Thymus (tissue), 11 donors: ENCODE measurements at regions not wholly inside any gene's neighbourhood (a gene's known extent, or its start where the extent isn't known, plus 50 kb on each side); places are given as distances from the start of the nearest gene placed in this dataset.
"Not testable (repeated sequence)": the region's sequence is repeated elsewhere in the genome, so short reads cannot be mapped to it uniquely, and the experiment has no call there.

Experiments used
- DNase-seq, 9 donors: peaks; one replicate each; pipeline ENCODE4 v3.0.0-alpha.2; 2013; ENCODE audit warnings: low spot score in 9 of 9, low read depth in 6 of 9, missing footprints in 1 of 9
- H3K27ac ChIP-seq, 2 donors: one replicate each; pipeline ENCODE4 v1.5.1; 2013; ENCODE audit warnings: control low read depth in 1 of 2, low read depth in 1 of 2, low read length in 1 of 2, mild to moderate bottlenecking in 1 of 2, moderate library complexity in 1 of 2
- H3K27me3 ChIP-seq, 2 donors: one replicate each; pipeline ENCODE4 v1.5.1; 2013; ENCODE audit warnings: low read length in 1 of 2; ENCODE audit not compliant: control insufficient read depth in 2 of 2, insufficient read depth in 1 of 2
- H3K36me3 ChIP-seq, 2 donors: one replicate each; pipeline ENCODE4 v1.5.1; 2013; ENCODE audit warnings: low read length in 1 of 2, mild to moderate bottlenecking in 1 of 2, moderate library complexity in 1 of 2; ENCODE audit not compliant: control insufficient read depth in 2 of 2, insufficient read depth in 2 of 2
- H3K4me1 ChIP-seq, 2 donors: one replicate each; pipeline ENCODE4 v1.5.1; 2013; ENCODE audit warnings: low read length in 2 of 2; ENCODE audit not compliant: control insufficient read depth in 2 of 2, insufficient read depth in 2 of 2
- H3K4me3 ChIP-seq, 2 donors: one replicate each; pipeline ENCODE4 v1.5.1; 2013; ENCODE audit warnings: low read length in 2 of 2, control low read depth in 1 of 2, mild to moderate bottlenecking in 1 of 2
- H3K9me3 ChIP-seq, 2 donors: one replicate each; pipeline ENCODE4 v1.5.1; 2013; ENCODE audit warnings: low read length in 1 of 2, mild to moderate bottlenecking in 1 of 2; ENCODE audit not compliant: control insufficient read depth in 2 of 2, insufficient read depth in 1 of 2
- WGBS: extraction: QIAGEN DNeasy Blood & Tissue Kit; methylation state at CpG from one replicate; pipeline ENCODE4 v1.1.7; 2013; 5-methylcytosine and 5-hydroxymethylcytosine counted together
- donor health status: healthy.

- Histone ChIP-seq H3K36me3 (no peaks in the 10 kb centered on the region), H3K4me3 (no peak overlapping the region), H3K27ac (no peak overlapping the region), H3K4me1 (no peaks in the 10 kb centered on the region), H3K9me3 (no peaks in the 10 kb centered on the region), H3K27me3 (no peaks in the 10 kb centered on the region)
- peak in 1 of 9 donors; percentile 4 for DNase-seq
- WGBS: 79% methylated on average over 4 of the region's 4 CpGs
Observed at GRCh38 chr12:32988982-32989381, 92.4 kb upstream of the PKP2 start.

DNA sequence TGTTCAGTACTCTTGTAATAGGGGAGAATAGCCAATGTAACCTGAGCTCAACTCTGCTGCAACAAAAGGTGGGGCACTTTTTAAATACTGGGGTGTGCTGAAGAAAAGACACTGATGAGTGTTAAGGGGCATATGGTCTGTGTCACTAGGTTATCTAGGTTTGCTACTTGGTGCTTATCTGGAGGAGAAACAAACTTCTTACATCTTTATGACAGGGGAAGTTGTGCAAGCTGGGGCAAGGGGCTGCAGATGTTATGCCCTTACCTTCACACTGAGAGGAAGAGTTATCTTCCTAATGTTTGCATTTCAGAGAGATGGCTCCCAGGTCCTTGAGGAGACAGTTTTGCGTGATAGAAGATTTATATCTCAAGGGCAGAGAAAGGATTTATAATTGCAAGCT lies 90.9 kb upstream of the PKP2 start:
- no peaks in the 10 kb centered on the region for H3K36me3 ChIP-seq
- no peaks in the 10 kb centered on the region for H3K27me3 ChIP-seq
- H3K4me3 ChIP-seq: no peak overlapping the region
- no peak for DNase-seq
- H3K4me1 ChIP-seq: no peaks in the 10 kb centered on the region
- no peaks in the 10 kb centered on the region for H3K9me3 ChIP-seq
- WGBS: 75% methylated on average over 1 of the region's 1 CpG
- H3K27ac ChIP-seq: no peak overlapping the region

GRCh38 chr12:32983968-32984367 lies 87.4 kb upstream of the PKP2 start:
- DNase-seq: no peak
- H3K27ac ChIP-seq: no peak overlapping the region
- no peaks in the 10 kb centered on the region for H3K9me3 ChIP-seq
- H3K4me3 ChIP-seq: no peak overlapping the region
- H3K4me1 ChIP-seq: no peaks in the 10 kb centered on the region
- 73% methylated on average over 4 of the region's 4 CpGs for WGBS
- H3K36me3 ChIP-seq: no peaks in the 10 kb centered on the region
- H3K27me3 ChIP-seq: no peaks in the 10 kb centered on the region

- H3K27ac ChIP-seq: no peak overlapping the region
- H3K36me3 ChIP-seq: no peaks in the 10 kb centered on the region
- no peak overlapping the region for H3K4me3 ChIP-seq
- H3K4me1 ChIP-seq: no peaks in the 10 kb centered on the region
- 36% methylated on average over 10 of the region's 10 CpGs for WGBS
- DNase-seq: no peak
- H3K27me3 ChIP-seq: no peaks in the 10 kb centered on the region
- H3K9me3 ChIP-seq: no peaks in the 10 kb centered on the region
Observed at GRCh38 chr12:32983332-32983731, 86.8 kb upstream of the PKP2 start.

- H3K4me3 ChIP-seq: no peak overlapping the region
Observed at GRCh38 chr12:32981139-32981538, 84.6 kb upstream of the PKP2 start.

GRCh38 chr12:32975122-32975521 lies 78.5 kb upstream of the PKP2 start:
- Histone ChIP-seq H3K4me1 (no peaks in the 10 kb centered on the region), H3K27ac (no peak overlapping the region), H3K9me3 (no peaks in the 10 kb centered on the region), H3K36me3 (no peaks in the 10 kb centered on the region), H3K4me3 (no peak overlapping the region), H3K27me3 (no peaks in the 10 kb centered on the region)
- DNase-seq: no peak
- WGBS: 92% methylated on average over 3 of the region's 3 CpGs

More at GRCh38 chr12:32981139-32981538, 84.6 kb upstream of the PKP2 start:
- no peaks in the 10 kb centered on the region for H3K36me3 ChIP-seq
- H3K9me3 ChIP-seq: no peaks in the 10 kb centered on the region
- no peaks in the 10 kb centered on the region for H3K4me1 ChIP-seq
- DNase-seq: no peak
- 87% methylated on average over 4 of the region's 4 CpGs for WGBS
- no peak overlapping the region for H3K27ac ChIP-seq
- no peaks in the 10 kb centered on the region for H3K27me3 ChIP-seq

DNA sequence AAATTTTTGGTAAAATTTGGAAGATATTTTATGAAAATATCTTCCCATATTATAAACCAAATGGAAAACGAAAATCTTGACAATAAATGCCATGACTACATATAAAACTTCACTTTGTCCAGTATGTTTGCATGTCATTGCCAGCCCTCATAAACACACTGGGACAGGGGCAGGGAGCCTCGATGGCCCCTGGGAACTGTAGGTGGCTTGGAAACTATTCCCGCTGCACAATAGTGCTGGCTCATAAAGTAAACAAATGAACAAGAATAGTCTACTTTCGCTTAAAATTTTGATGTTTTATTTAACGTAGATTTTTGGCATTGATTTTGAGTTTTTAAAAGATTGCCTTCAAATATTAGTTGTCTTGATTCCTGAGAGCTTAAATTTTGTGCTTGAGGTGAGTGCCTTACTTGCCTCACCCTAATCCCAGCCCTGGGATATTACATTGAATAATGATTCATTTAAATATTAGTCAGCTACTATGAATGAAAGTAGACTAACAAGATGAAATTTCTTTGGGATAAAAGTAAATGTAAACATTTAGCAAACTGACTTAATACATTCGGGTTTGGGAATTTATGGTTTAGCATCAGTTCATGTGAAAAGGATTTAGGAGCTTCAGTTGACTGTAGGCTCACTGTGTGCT lies 74.0 kb upstream of the PKP2 start:
- Histone ChIP-seq H3K36me3 (no peaks in the 10 kb centered on the region), H3K9me3 (no peaks in the 10 kb centered on the region), H3K4me1 (no peaks in the 10 kb centered on the region), H3K27me3 (no peaks in the 10 kb centered on the region), H3K27ac (no peak overlapping the region), H3K4me3 (no peak overlapping the region)
- DNase-seq: no peak
- 89% methylated on average over 6 of the region's 6 CpGs for WGBS

DNA sequence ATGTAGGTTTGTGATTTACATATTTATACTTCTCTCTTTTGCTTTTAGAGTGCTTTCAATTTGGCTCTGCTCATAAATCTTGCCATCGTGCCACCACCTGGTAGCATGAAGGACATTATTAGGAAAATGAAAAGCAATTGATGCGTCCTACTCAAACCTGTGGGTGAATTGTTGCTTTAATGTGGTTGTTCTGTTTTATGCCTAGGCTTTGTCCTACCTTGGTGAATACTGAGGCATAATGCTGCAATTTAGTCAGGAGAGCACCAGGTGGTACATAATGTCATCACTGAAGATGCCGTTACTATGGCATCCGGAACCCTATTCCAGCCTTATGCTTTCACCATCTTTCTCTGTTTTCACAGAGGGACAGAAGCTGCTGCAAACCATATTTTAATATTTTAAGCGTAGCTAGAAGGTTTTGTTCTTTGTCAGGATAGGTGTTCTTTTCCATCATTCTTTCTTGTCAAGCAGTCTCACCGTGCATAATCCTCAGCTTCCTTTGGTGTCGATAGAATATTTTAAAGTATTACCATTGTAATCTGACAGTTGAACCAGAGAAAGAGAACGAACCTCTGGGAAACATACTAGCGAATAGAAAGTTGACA lies 68.5 kb upstream of the PKP2 start:
- no peaks in the 10 kb centered on the region for H3K27me3 ChIP-seq
- H3K9me3 ChIP-seq: no peaks in the 10 kb centered on the region
- H3K27ac ChIP-seq: no peak overlapping the region
- no peaks in the 10 kb centered on the region for H3K4me1 ChIP-seq
- DNase-seq: no peak
- WGBS: 93% methylated on average over 9 of the region's 9 CpGs
- H3K4me3 ChIP-seq: no peak overlapping the region
- H3K36me3 ChIP-seq: no peaks in the 10 kb centered on the region

- not testable (repeated sequence) for H3K27ac ChIP-seq, H3K36me3 ChIP-seq, H3K9me3 ChIP-seq, H3K27me3 ChIP-seq, DNase-seq, H3K4me3 ChIP-seq, H3K4me1 ChIP-seq
- 94% methylated on average over 10 of the region's 10 CpGs for WGBS
Observed at GRCh38 chr12:32956418-32956817, 59.8 kb upstream of the PKP2 start.
